H1 (cell line): ENCODE measurements at regions not wholly inside any gene's neighbourhood (a gene's known extent, or its start where the extent isn't known, plus 50 kb on each side); places are given as distances from the start of the nearest gene placed in this dataset.

ENCODE experiments used
- CHD7 ChIP-seq: fragments of 300-600 bp; sonication (generic); IDR thresholded peaks from 2 replicates; pipeline ENCODE4 v1.7.1; 2012; ENCODE audit warnings: low read length, moderate library complexity, mild to moderate bottlenecking, inconsistent platforms; ENCODE audit not compliant: insufficient replicate concordance
- EGR1 ChIP-seq: IDR thresholded peaks from 2 replicates; pipeline ENCODE4 v1.6.1; 2011; ENCODE audit warnings: low read depth, low read length, borderline replicate concordance
- KDM4A ChIP-seq: IDR thresholded peaks from one replicate; pipeline ENCODE4 v1.7.1; 2012; ENCODE audit warnings: low read depth, mild to moderate bottlenecking, moderate library complexity, low read length, inconsistent platforms; ENCODE audit not compliant: severe bottlenecking
- RAD21 ChIP-seq, 2 experiments: IDR thresholded peaks in 1 of 2; conservative IDR thresholded peaks in 1 of 2; 2 replicates each; pipeline ENCODE4 v1.6.1; 2011; ENCODE audit warnings: low read depth in 2 of 2, low read length in 2 of 2, improper control_type of control experiment in 1 of 2, inconsistent platforms in 1 of 2, mild to moderate bottlenecking in 1 of 2, moderate library complexity in 1 of 2

- TF ChIP-seq CHD7 = no peak
- TF ChIP-seq KDM4A = no peak
- no peak for TF ChIP-seq RAD21 (IDR thresholded peaks at IDR 0.05 in 1 of 2, conservative IDR thresholded peaks at IDR 0.05 in 1 of 2; ENCODE audit: low read depth in 2 of 2, low read length in 2 of 2)
- TF ChIP-seq EGR1 = no peak
Observed at GRCh38 chr1:88001460-88001859, 672.8 kb downstream of the LMO4 start (continued).
